ENCODE measurements at regions not wholly inside any gene's neighbourhood (a gene's known extent, or its start where the extent isn't known, plus 50 kb on each side); places are given as distances from the start of the nearest gene placed in this dataset.
A peak's percentile ranks its signal among the peaks of the same experiment; 100 is the strongest.

GRCh38 chr5:164204338-164204946, 699.0 kb downstream of the MAT2B start:
- ATAC-seq (ENCODE audit: low FRiP score) = peak; percentile 22
- no peak for DNase-seq
- no peak overlapping the region for H3K27ac ChIP-seq (ENCODE audit: low read depth in 1 of 2, low read length in 2 of 2)
- 44 to 56% methylated on average over 4 of the region's 4 CpGs for WGBS, 2 donors
- intact Hi-C loops (cut with DNase I) = no loop called here
- H3K9me3 ChIP-seq (ENCODE audit: control insufficient read depth, low read length) = no peaks in the 10 kb centered on the region
- no peaks in the 10 kb centered on the region for H3K36me3 ChIP-seq (ENCODE audit: control insufficient read depth in 1 of 2, insufficient read depth in 2 of 2, low read length in 1 of 2)
- no peaks in the 10 kb centered on the region for H3K4me1 ChIP-seq (ENCODE audit: control insufficient read depth in 1 of 2, insufficient read depth in 2 of 2, low read length in 2 of 2)
- H3K4me3 ChIP-seq (ENCODE audit: low read length in 2 of 2) = no peak overlapping the region
- H3K27me3 ChIP-seq (ENCODE audit: control insufficient read depth in 1 of 2, insufficient read depth in 2 of 2, low read length in 1 of 2) = no peaks in the 10 kb centered on the region

GRCh38 chr5:164206196-164206595, 700.8 kb downstream of the MAT2B start:
- no peak overlapping the region for H3K27ac ChIP-seq (ENCODE audit: low read depth in 1 of 2, low read length in 2 of 2)
- WGBS, 2 donors = 87 to 93% methylated on average over 2 of the region's 2 CpGs
- no peak for ATAC-seq (ENCODE audit: low FRiP score)

DNA sequence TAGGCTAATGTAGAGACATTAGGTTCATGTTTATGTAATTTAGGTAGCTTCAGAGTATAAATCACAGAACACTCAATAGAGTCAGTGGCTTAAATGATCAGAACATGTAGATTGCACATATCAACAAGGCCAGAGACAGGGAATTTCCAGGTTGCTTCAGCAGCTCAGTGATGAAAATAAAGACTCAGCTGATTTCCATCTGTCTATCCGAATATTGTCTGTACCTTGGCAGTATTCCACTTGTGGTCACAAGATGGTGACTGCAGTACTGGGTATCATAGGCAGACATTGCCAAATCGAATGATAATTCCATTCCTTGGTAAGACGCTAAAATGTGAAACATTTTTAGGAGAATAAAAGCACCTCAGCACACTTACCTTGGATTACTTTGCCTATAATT, 702.2 kb downstream of the MAT2B start:
- no peak overlapping the region for H3K4me3 ChIP-seq (ENCODE audit: low read length in 2 of 2)
- H3K36me3 ChIP-seq (ENCODE audit: control insufficient read depth in 1 of 2, insufficient read depth in 2 of 2, low read length in 1 of 2) = no peaks in the 10 kb centered on the region
- 86% methylated on average over 3 of the region's 3 CpGs for WGBS, 2 donors
- H3K4me1 ChIP-seq (ENCODE audit: control insufficient read depth in 1 of 2, insufficient read depth in 2 of 2, low read length in 2 of 2) = no peaks in the 10 kb centered on the region
- DNase-seq (no peak), ATAC-seq (ENCODE audit: low FRiP score) (no peak)
- no peaks in the 10 kb centered on the region for H3K27me3 ChIP-seq (ENCODE audit: control insufficient read depth in 1 of 2, insufficient read depth in 2 of 2, low read length in 1 of 2)
- H3K9me3 ChIP-seq (ENCODE audit: control insufficient read depth, low read length) = no peaks in the 10 kb centered on the region
- intact Hi-C loops (cut with DNase I) = no loop called here
- H3K27ac ChIP-seq (ENCODE audit: low read depth in 1 of 2, low read length in 2 of 2) = no peak overlapping the region

More at GRCh38 chr5:164206196-164206595, 700.8 kb downstream of the MAT2B start:
- H3K4me3 ChIP-seq (ENCODE audit: low read length in 2 of 2) = no peak overlapping the region
- H3K4me1 ChIP-seq (ENCODE audit: control insufficient read depth in 1 of 2, insufficient read depth in 2 of 2, low read length in 2 of 2) = no peaks in the 10 kb centered on the region
- no peak for DNase-seq
- H3K36me3 ChIP-seq (ENCODE audit: control insufficient read depth in 1 of 2, insufficient read depth in 2 of 2, low read length in 1 of 2) = no peaks in the 10 kb centered on the region
- no peaks in the 10 kb centered on the region for H3K9me3 ChIP-seq (ENCODE audit: control insufficient read depth, low read length)
- no peaks in the 10 kb centered on the region for H3K27me3 ChIP-seq (ENCODE audit: control insufficient read depth in 1 of 2, insufficient read depth in 2 of 2, low read length in 1 of 2)
- intact Hi-C loops (cut with DNase I) = no loop called here

DNA sequence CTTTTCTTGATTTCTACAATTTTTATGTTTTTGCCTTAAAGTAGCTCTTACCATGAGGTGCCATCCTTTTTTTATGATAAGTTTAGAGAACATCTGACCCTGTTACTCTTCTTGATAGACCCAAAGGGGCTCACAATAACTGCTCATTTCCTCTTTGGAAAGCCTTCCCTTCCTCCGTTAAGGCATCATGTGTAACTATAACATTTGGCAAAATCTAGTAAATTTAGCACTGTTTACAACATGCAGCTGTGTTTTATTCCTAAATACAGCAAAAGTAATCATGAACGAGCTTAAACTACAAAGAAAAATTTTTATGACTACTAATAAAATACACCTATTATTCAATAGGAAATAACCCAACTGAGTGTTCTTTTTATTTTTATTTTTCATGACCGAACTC, 705.1 kb downstream of the MAT2B start:
- H3K27me3 ChIP-seq (ENCODE audit: control insufficient read depth in 1 of 2, insufficient read depth in 2 of 2, low read length in 1 of 2) = no peaks in the 10 kb centered on the region
- H3K36me3 ChIP-seq (ENCODE audit: control insufficient read depth in 1 of 2, insufficient read depth in 2 of 2, low read length in 1 of 2) = no peaks in the 10 kb centered on the region
- ATAC-seq (ENCODE audit: low FRiP score) = no peak
- H3K4me1 ChIP-seq (ENCODE audit: control insufficient read depth in 1 of 2, insufficient read depth in 2 of 2, low read length in 2 of 2) = no peaks in the 10 kb centered on the region
- intact Hi-C loops (cut with DNase I) = no loop called here
- H3K4me3 ChIP-seq (ENCODE audit: low read length in 2 of 2) = no peak overlapping the region
- H3K27ac ChIP-seq (ENCODE audit: low read depth in 1 of 2, low read length in 2 of 2) = no peak overlapping the region
- WGBS, 2 donors = 78 to 80% methylated on average over 3 of the region's 3 CpGs
- no peaks in the 10 kb centered on the region for H3K9me3 ChIP-seq (ENCODE audit: control insufficient read depth, low read length)
- no peak for DNase-seq

- no peaks in the 10 kb centered on the region for H3K9me3 ChIP-seq (ENCODE audit: control insufficient read depth, low read length)
- no peaks in the 10 kb centered on the region for H3K36me3 ChIP-seq (ENCODE audit: control insufficient read depth in 1 of 2, insufficient read depth in 2 of 2, low read length in 1 of 2)
- no peak overlapping the region for H3K27ac ChIP-seq (ENCODE audit: low read depth in 1 of 2, low read length in 2 of 2)
- H3K4me1 ChIP-seq (ENCODE audit: control insufficient read depth in 1 of 2, insufficient read depth in 2 of 2, low read length in 2 of 2) = no peaks in the 10 kb centered on the region
- DNase-seq (no peak), ATAC-seq (ENCODE audit: low FRiP score) (no peak)
- H3K27me3 ChIP-seq (ENCODE audit: control insufficient read depth in 1 of 2, insufficient read depth in 2 of 2, low read length in 1 of 2) = no peaks in the 10 kb centered on the region
- no peak overlapping the region for H3K4me3 ChIP-seq (ENCODE audit: low read length in 2 of 2)
- intact Hi-C loops (cut with DNase I) = no loop called here
- 58 to 72% methylated on average over 1 of the region's 1 CpG for WGBS, 2 donors
Measured at GRCh38 chr5:164214698-164215097, 709.3 kb downstream of the MAT2B start.

DNA sequence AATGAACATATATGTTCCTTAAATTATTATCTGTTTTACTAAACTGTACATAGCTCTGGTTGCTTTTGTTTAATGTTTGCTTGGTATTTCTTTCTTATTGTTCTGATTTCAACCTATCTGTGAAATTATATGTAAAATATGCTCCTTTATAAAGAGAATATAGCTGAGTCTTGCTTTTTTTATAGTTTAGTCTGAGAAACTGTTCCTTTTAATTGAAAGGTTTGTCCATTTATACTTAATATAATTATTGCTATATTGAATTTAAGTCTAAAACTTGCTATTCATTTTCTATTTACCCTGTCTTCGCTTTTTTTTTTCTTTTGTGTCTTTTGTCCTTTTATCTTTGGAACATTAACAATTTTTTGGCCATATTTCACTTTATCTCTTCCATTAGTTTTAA, 712.0 kb downstream of the MAT2B start:
- no peaks in the 10 kb centered on the region for H3K9me3 ChIP-seq (ENCODE audit: control insufficient read depth, low read length)
- H3K27ac ChIP-seq (ENCODE audit: low read depth in 1 of 2, low read length in 2 of 2) = no peak overlapping the region
- H3K27me3 ChIP-seq (ENCODE audit: control insufficient read depth in 1 of 2, insufficient read depth in 2 of 2, low read length in 1 of 2) = no peaks in the 10 kb centered on the region
- H3K4me1 ChIP-seq (ENCODE audit: control insufficient read depth in 1 of 2, insufficient read depth in 2 of 2, low read length in 2 of 2) = no peaks in the 10 kb centered on the region
- DNase-seq (no peak), ATAC-seq (ENCODE audit: low FRiP score) (no peak)
- intact Hi-C loops (cut with DNase I) = no loop called here
- WGBS, 2 donors = 58 to 74% methylated on average over 1 of the region's 1 CpG
- H3K4me3 ChIP-seq (ENCODE audit: low read length in 2 of 2) = no peak overlapping the region
- H3K36me3 ChIP-seq (ENCODE audit: control insufficient read depth in 1 of 2, insufficient read depth in 2 of 2, low read length in 1 of 2) = no peaks in the 10 kb centered on the region

DNA sequence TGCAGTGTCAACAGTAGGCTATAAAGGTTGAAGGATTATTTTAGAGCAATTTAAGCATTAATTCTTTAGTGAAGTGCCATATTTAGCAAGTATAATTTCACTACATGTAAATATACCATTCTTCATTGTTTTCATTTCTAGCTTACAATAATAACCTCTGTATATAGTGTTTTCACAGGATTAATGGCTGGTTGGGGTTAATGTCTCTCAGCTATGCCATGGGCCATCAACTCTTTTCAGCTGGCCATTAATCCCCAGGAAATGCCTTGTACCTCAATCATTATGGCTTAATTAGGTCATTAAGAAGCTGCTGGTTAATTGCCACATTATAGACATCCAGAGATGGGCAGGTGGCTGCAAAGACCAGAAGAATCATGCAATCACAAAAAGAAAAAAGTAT, 715.1 kb downstream of the MAT2B start:
- Histone ChIP-seq H3K9me3 (ENCODE audit: control insufficient read depth, low read length) (no peaks in the 10 kb centered on the region), H3K27me3 (ENCODE audit: control insufficient read depth in 1 of 2, insufficient read depth in 2 of 2, low read length in 1 of 2) (no peaks in the 10 kb centered on the region), H3K4me1 (ENCODE audit: control insufficient read depth in 1 of 2, insufficient read depth in 2 of 2, low read length in 2 of 2) (no peaks in the 10 kb centered on the region), H3K36me3 (ENCODE audit: control insufficient read depth in 1 of 2, insufficient read depth in 2 of 2, low read length in 1 of 2) (no peaks in the 10 kb centered on the region), H3K4me3 (ENCODE audit: low read length in 2 of 2) (no peak overlapping the region), H3K27ac (ENCODE audit: low read depth in 1 of 2, low read length in 2 of 2) (no peak overlapping the region)
- DNase-seq (no peak), ATAC-seq (ENCODE audit: low FRiP score) (no peak)
- intact Hi-C loops (cut with DNase I) = no loop called here

- no peak overlapping the region for H3K27ac ChIP-seq (ENCODE audit: low read depth in 1 of 2, low read length in 2 of 2)
- H3K4me3 ChIP-seq (ENCODE audit: low read length in 2 of 2) = no peak overlapping the region
- no peaks in the 10 kb centered on the region for H3K4me1 ChIP-seq (ENCODE audit: control insufficient read depth in 1 of 2, insufficient read depth in 2 of 2, low read length in 2 of 2)
- DNase-seq (no peak), ATAC-seq (ENCODE audit: low FRiP score) (no peak)
- H3K27me3 ChIP-seq (ENCODE audit: control insufficient read depth in 1 of 2, insufficient read depth in 2 of 2, low read length in 1 of 2) = no peaks in the 10 kb centered on the region
- intact Hi-C loops (cut with DNase I) = no loop called here
- peaks cover 2% of the 10 kb centered on the region for H3K9me3 ChIP-seq (ENCODE audit: control insufficient read depth, low read length)
- 94 to 95% methylated on average over 2 of the region's 2 CpGs for WGBS, 2 donors
- no peaks in the 10 kb centered on the region for H3K36me3 ChIP-seq (ENCODE audit: control insufficient read depth in 1 of 2, insufficient read depth in 2 of 2, low read length in 1 of 2)
Measured at GRCh38 chr5:164224236-164224635, 718.8 kb downstream of the MAT2B start.

DNA sequence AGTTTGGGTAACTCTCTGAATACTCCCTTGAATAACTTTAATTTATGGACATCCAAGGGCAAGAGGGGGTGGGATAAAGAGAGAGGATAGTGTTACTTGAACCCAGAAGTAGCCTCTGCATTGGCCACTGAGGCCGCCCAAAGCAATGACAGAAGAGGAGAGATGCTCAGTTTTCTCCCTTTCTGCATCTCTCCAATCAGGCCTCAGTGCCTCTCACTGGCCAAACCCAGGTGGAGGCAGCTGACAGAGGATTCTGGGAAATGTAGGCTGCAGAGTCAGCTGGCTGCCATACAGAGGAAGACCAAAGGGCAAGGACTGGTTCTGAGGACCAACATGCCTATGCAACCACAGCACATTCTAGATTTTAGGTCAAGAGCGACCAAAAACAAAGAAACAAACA, 719.4 kb downstream of the MAT2B start:
- intact Hi-C loops (cut with DNase I) = no loop called here
- WGBS, 2 donors = 91 to 94% methylated on average over 2 of the region's 2 CpGs
- ATAC-seq (ENCODE audit: low FRiP score) = no peak
- no peak overlapping the region for H3K4me3 ChIP-seq (ENCODE audit: low read length in 2 of 2)
- H3K9me3 ChIP-seq (ENCODE audit: control insufficient read depth, low read length) = peaks cover 2% of the 10 kb centered on the region
- DNase-seq = no peak
- H3K36me3 ChIP-seq (ENCODE audit: control insufficient read depth in 1 of 2, insufficient read depth in 2 of 2, low read length in 1 of 2) = no peaks in the 10 kb centered on the region
- H3K27me3 ChIP-seq (ENCODE audit: control insufficient read depth in 1 of 2, insufficient read depth in 2 of 2, low read length in 1 of 2) = no peaks in the 10 kb centered on the region
- H3K4me1 ChIP-seq (ENCODE audit: control insufficient read depth in 1 of 2, insufficient read depth in 2 of 2, low read length in 2 of 2) = no peaks in the 10 kb centered on the region
- H3K27ac ChIP-seq (ENCODE audit: low read depth in 1 of 2, low read length in 2 of 2) = no peak overlapping the region

Data from aorta (tissue), 5 donors.